GM12874 (cell line): ENCODE measurements at regions not wholly inside any gene's neighbourhood (a gene's known extent, or its start where the extent isn't known, plus 50 kb on each side); places are given as distances from the start of the nearest gene placed in this dataset.

Experiments
- CTCF ChIP-seq: IDR thresholded peaks from 2 replicates; pipeline ENCODE4 v1.5.1; 2011; ENCODE audit warnings: low read depth, mild to moderate bottlenecking, control low read depth, low read length, moderate library complexity; ENCODE audit not compliant: insufficient read depth

- no peak for TF ChIP-seq CTCF
Observed at GRCh38 chr16:73389085-73389484, 341.2 kb upstream of the ZFHX3 start.

- no peak for TF ChIP-seq CTCF
Observed at GRCh38 chr16:73387979-73388378, 340.1 kb upstream of the ZFHX3 start.

- TF ChIP-seq CTCF = no peak
Observed at GRCh38 chr16:73385696-73386095, 337.8 kb upstream of the ZFHX3 start.

GRCh38 chr16:73384506-73385089 lies 336.7 kb upstream of the ZFHX3 start:
- no peak for TF ChIP-seq CTCF

GRCh38 chr16:73383988-73384365 lies 336.0 kb upstream of the ZFHX3 start:
- TF ChIP-seq CTCF = no peak

GRCh38 chr16:73383195-73383987 lies 335.5 kb upstream of the ZFHX3 start:
- TF ChIP-seq CTCF = no peak

GRCh38 chr16:73378471-73378870 lies 330.5 kb upstream of the ZFHX3 start:
- no peak for TF ChIP-seq CTCF
